Karpas-422 (cell line): ENCODE measurements at regions not wholly inside any gene's neighbourhood (a gene's known extent, or its start where the extent isn't known, plus 50 kb on each side); places are given as distances from the start of the nearest gene placed in this dataset.

Experiments used
- DNase-seq: peaks from one replicate; pipeline ENCODE4 v3.0.0-alpha.2; 2015
- H2AFZ ChIP-seq: fragments of 200-600 bp; sonication (generic); 2 replicates; pipeline ENCODE4 v1.6.1; 2014; ENCODE audit warnings: antibody characterized with exemption, low read length, mixed read lengths
- H3K27ac ChIP-seq: fragments of 200-600 bp; sonication (generic); 2 replicates; pipeline ENCODE4 v1.5.1; 2014; ENCODE audit warnings: mild to moderate bottlenecking, low read length, moderate library complexity
- H3K27me3 ChIP-seq: fragments of 200-600 bp; sonication (generic); 2 replicates; pipeline ENCODE4 v1.6.1; 2014; ENCODE audit warnings: low read length, mixed read lengths
- H3K36me3 ChIP-seq: fragments of 200-600 bp; sonication (generic); 2 replicates; pipeline ENCODE4 v1.6.1; 2014; ENCODE audit warnings: low read length, mixed read lengths; ENCODE audit not compliant: insufficient read depth
- H3K4me1 ChIP-seq: fragments of 200-600 bp; sonication (generic); 2 replicates; pipeline ENCODE4 v1.6.1; 2014; ENCODE audit warnings: mild to moderate bottlenecking, low read length, mixed read lengths
- H3K4me2 ChIP-seq: fragments of 200-600 bp; sonication (generic); 2 replicates; pipeline ENCODE4 v1.6.1; 2014; ENCODE audit warnings: low read length, low read depth, mild to moderate bottlenecking; ENCODE audit not compliant: poor library complexity, severe bottlenecking
- H3K4me3 ChIP-seq: fragments of 200-600 bp; sonication (generic); 2 replicates; pipeline ENCODE4 v1.5.1; 2014; ENCODE audit warnings: mild to moderate bottlenecking, antibody characterized with exemption, low read length, mixed read lengths
- H3K79me2 ChIP-seq: fragments of 200-600 bp; sonication (generic); 2 replicates; pipeline ENCODE4 v1.6.1; 2014; ENCODE audit warnings: mild to moderate bottlenecking, low read length, mixed read lengths
- H3K9ac ChIP-seq: fragments of 200-600 bp; sonication (generic); 2 replicates; pipeline ENCODE4 v1.6.0; 2014; ENCODE audit warnings: low read length
- H3K9me2 ChIP-seq: fragments of 200-600 bp; sonication (generic), shearing (Covaris generic); replicated peaks from 2 replicates; pipeline ENCODE4 v1.6.0; 2014; ENCODE audit warnings: mild to moderate bottlenecking, low read length, moderate library complexity; ENCODE audit not compliant: insufficient read depth
- H3K9me3 ChIP-seq: fragments of 300-700, 200-600 bp; sonication (generic); 2 replicates; pipeline ENCODE4 v1.6.1; 2014; ENCODE audit warnings: low read length, mixed read lengths
- H4K20me1 ChIP-seq: fragments of 200-600 bp; sonication (generic); 2 replicates; pipeline ENCODE4 v1.6.1; 2014; ENCODE audit warnings: mild to moderate bottlenecking, antibody characterized with exemption, low read length, low read depth; ENCODE audit not compliant: insufficient read depth

DNA sequence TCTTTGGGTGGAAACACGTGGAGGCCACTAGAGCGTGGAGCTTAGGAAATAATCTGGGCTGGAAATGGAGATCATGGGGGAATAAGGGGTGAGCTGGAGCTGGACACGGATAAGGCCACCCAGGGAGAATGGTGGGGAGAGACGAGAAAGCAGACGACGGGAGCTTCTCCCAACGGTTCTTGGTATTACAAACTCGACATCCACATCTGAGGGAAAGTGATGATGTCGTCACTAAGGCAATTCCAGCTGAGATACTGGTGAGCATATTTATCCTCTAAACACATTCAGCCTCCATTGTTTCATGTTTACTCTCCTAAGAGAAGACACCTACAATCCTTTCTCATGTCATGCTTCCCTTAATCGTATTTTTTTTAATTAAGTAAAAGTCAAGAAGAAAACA, 50.2 kb upstream of the SNX9 start:
- Histone ChIP-seq H3K9me2 (no peaks in the 10 kb centered on the region), H3K27me3 (no peaks in the 10 kb centered on the region), H3K36me3 (no peaks in the 10 kb centered on the region), H3K4me1 (peaks cover 27% of the 10 kb centered on the region), H2AFZ (no peak overlapping the region), H3K27ac (no peak overlapping the region), H3K4me2 (no peak overlapping the region), H4K20me1 (no peaks in the 10 kb centered on the region), H3K79me2 (no peaks in the 10 kb centered on the region), H3K4me3 (no peak overlapping the region), H3K9me3 (no peaks in the 10 kb centered on the region), H3K9ac (no peak overlapping the region)
- no peak for DNase-seq
